ENCODE measurements at regions not wholly inside any gene's neighbourhood (a gene's known extent, or its start where the extent isn't known, plus 50 kb on each side); places are given as distances from the start of the nearest gene placed in this dataset.

- Histone ChIP-seq H2AFZ (ENCODE audit: low read depth, low read length) (no peak overlapping the region), H3K9me1 (replicated peaks; ENCODE audit: control insufficient read depth, extremely low read depth, insufficient read depth, low read length) (no peaks in the 10 kb centered on the region), H3K9me3 (replicated peaks; ENCODE audit: control insufficient read depth, insufficient read depth, low read length) (peaks cover 3% of the 10 kb centered on the region), H3K9ac (replicated peaks; ENCODE audit: extremely low read depth, insufficient read depth, low read length) (no peak overlapping the region), H3K27ac (ENCODE audit: insufficient read depth, low read depth, low read length) (no peak overlapping the region), H3K4me1 (ENCODE audit: control insufficient read depth, extremely low read depth, insufficient read depth, low read length) (no peaks in the 10 kb centered on the region), H3K79me2 (ENCODE audit: control insufficient read depth, insufficient read depth, low read length) (no peaks in the 10 kb centered on the region), H3K4me3 (replicated peaks in 1 of 3; ENCODE audit: insufficient read depth in 1 of 3, low read depth in 1 of 3, low read length in 3 of 3) (no peak overlapping the region), H3K4me2 (ENCODE audit: insufficient read depth, low read length) (no peak overlapping the region), H4K20me1 (replicated peaks; ENCODE audit: control insufficient read depth, extremely low read depth, insufficient read depth, low read length) (no peaks in the 10 kb centered on the region), H3K36me3 (ENCODE audit: control insufficient read depth in 2 of 2, extremely low read depth in 1 of 2, insufficient read depth in 2 of 2, low read length in 2 of 2) (no peaks in the 10 kb centered on the region), H3K27me3 (ENCODE audit: control insufficient read depth in 2 of 2, insufficient read depth in 2 of 2, low read length in 2 of 2) (no peaks in the 10 kb centered on the region)
- no TSS peak for BruUV-seq (replicated peaks)
- ChIA-PET POLR2A (no interaction called here), CTCF (no interaction called here)
- no peak for DNase-seq (ENCODE audit: low read depth, low spot score)
- intact Hi-C loops (cut with micrococcal nuclease) (no loop called here), dilution Hi-C loops (cut with MboI; ENCODE audit: extremely low pct_ligation_motif_present, low sequenced_read_pairs) (no loop called here)
- TF ChIP-seq POLR2AphosphoS5 (IDR thresholded peaks at IDR 0.05; ENCODE audit: insufficient read depth, low read depth, low read length), result no peak
- TF ChIP-seq POLR2A (IDR thresholded peaks at IDR 0.05; ENCODE audit: low read depth, low read length), result no peak
- no peak for TF ChIP-seq MYC (IDR thresholded peaks at IDR 0.05; ENCODE audit: low read depth, low read length)
- no peak for TF ChIP-seq MAX (IDR thresholded peaks at IDR 0.05; ENCODE audit: insufficient read depth, insufficient read length)
- FAIRE-seq, result no peak
These were observed 940.5 kb upstream of the DDX18 start for GRCh38 chr2:116874021-116874420.

DNA sequence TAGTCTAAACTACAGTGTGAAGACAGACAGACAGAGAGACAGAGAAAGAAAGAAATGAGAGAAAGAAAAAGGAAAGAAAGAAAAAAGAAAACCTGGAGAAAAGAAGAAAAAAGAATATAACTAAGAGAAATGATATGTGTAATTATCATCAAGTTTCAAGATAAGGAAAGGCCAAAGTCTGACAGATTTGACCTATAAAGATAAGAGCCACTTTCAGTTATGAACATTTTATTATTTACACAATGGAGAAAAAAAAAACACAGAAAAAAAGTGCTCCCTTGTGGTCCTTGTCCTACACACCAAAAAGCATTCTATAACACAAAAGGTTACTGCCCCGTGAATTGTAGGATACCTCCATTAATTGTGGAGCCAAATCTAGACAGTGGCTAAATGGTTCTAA, 937.2 kb upstream of the DDX18 start:
- BruUV-seq (replicated peaks), result no TSS peak
- FAIRE-seq, result no peak
- Histone ChIP-seq H2AFZ (ENCODE audit: low read depth, low read length) (no peak overlapping the region), H3K4me2 (ENCODE audit: insufficient read depth, low read length) (no peak overlapping the region), H3K27me3 (ENCODE audit: control insufficient read depth in 2 of 2, insufficient read depth in 2 of 2, low read length in 2 of 2) (no peaks in the 10 kb centered on the region), H3K4me3 (replicated peaks in 1 of 3; ENCODE audit: insufficient read depth in 1 of 3, low read depth in 1 of 3, low read length in 3 of 3) (no peak overlapping the region), H3K36me3 (ENCODE audit: control insufficient read depth in 2 of 2, extremely low read depth in 1 of 2, insufficient read depth in 2 of 2, low read length in 2 of 2) (no peaks in the 10 kb centered on the region), H3K79me2 (ENCODE audit: control insufficient read depth, insufficient read depth, low read length) (no peaks in the 10 kb centered on the region), H3K27ac (ENCODE audit: insufficient read depth, low read depth, low read length) (no peak overlapping the region), H3K9me1 (replicated peaks; ENCODE audit: control insufficient read depth, extremely low read depth, insufficient read depth, low read length) (no peaks in the 10 kb centered on the region), H3K4me1 (ENCODE audit: control insufficient read depth, extremely low read depth, insufficient read depth, low read length) (no peaks in the 10 kb centered on the region), H3K9ac (replicated peaks; ENCODE audit: extremely low read depth, insufficient read depth, low read length) (no peak overlapping the region), H3K9me3 (replicated peaks; ENCODE audit: control insufficient read depth, insufficient read depth, low read length) (peaks cover 6% of the 10 kb centered on the region), H4K20me1 (replicated peaks; ENCODE audit: control insufficient read depth, extremely low read depth, insufficient read depth, low read length) (no peaks in the 10 kb centered on the region)
- POLR2A ChIA-PET, result no interaction called here
- CTCF ChIA-PET, result interaction anchor here (0.6 kb wide), 1 partner anchor 44 kb away, joined by 5 read pairs; no protein-coding TSS in a partner anchor
- intact Hi-C loops (cut with micrococcal nuclease) (no loop called here), dilution Hi-C loops (cut with MboI; ENCODE audit: extremely low pct_ligation_motif_present, low sequenced_read_pairs) (no loop called here)
- no peak for DNase-seq (ENCODE audit: low read depth, low spot score)
- TF ChIP-seq JUN (IDR thresholded peaks at IDR 0.05; ENCODE audit: borderline replicate concordance, insufficient read depth, insufficient read length, low read depth), result no peak
- no peak for TF ChIP-seq FOS (IDR thresholded peaks at IDR 0.05; ENCODE audit: borderline replicate concordance, insufficient read depth, low read length)
- TF ChIP-seq MYC (IDR thresholded peaks at IDR 0.05; ENCODE audit: low read depth, low read length), result no peak
- TF ChIP-seq MAX (IDR thresholded peaks at IDR 0.05; ENCODE audit: insufficient read depth, insufficient read length), result no peak
- TF ChIP-seq EZH2 (IDR thresholded peaks at IDR 0.05; ENCODE audit: borderline replicate concordance, low read depth, low read length, severe bottlenecking), result no peak
- TF ChIP-seq, protein P1, sequence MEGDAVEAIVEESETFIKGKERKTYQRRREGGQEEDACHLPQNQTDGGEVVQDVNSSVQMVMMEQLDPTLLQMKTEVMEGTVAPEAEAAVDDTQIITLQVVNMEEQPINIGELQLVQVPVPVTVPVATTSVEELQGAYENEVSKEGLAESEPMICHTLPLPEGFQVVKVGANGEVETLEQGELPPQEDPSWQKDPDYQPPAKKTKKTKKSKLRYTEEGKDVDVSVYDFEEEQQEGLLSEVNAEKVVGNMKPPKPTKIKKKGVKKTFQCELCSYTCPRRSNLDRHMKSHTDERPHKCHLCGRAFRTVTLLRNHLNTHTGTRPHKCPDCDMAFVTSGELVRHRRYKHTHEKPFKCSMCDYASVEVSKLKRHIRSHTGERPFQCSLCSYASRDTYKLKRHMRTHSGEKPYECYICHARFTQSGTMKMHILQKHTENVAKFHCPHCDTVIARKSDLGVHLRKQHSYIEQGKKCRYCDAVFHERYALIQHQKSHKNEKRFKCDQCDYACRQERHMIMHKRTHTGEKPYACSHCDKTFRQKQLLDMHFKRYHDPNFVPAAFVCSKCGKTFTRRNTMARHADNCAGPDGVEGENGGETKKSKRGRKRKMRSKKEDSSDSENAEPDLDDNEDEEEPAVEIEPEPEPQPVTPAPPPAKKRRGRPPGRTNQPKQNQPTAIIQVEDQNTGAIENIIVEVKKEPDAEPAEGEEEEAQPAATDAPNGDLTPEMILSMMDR (IDR thresholded peaks at IDR 0.05; ENCODE audit: extremely low read depth in 1 of 2, insufficient read depth in 1 of 2, low read depth in 1 of 2, low read length in 2 of 2), result no peak
- TF ChIP-seq POLR2AphosphoS5 (IDR thresholded peaks at IDR 0.05; ENCODE audit: insufficient read depth, low read depth, low read length), result no peak
- TF ChIP-seq POLR2A (IDR thresholded peaks at IDR 0.05; ENCODE audit: low read depth, low read length), result no peak
- no peak for TF ChIP-seq GATA2 (IDR thresholded peaks at IDR 0.05; ENCODE audit: insufficient read depth, insufficient read length, low read depth, low read length)
